Caco-2 (cell line): ENCODE measurements at regions not wholly inside any gene's neighbourhood (a gene's known extent, or its start where the extent isn't known, plus 50 kb on each side); places are given as distances from the start of the nearest gene placed in this dataset.

ENCODE experiments used
- BruUV-seq: library from RNA; stranded (reverse); fragments of 400-500 nt; replicated peaks from 2 replicates; lab custom pipeline; 2021; lab: Mats Ljungman, UMichigan
- CTCF ChIA-PET: fragments of 300-600 bp; sonication (Branson Sonifier 250); formaldehyde crosslinking; loops from one replicate; lab custom pipeline; 2022; ENCODE audit warnings: antibody characterized with exemption; lab: Charles Lee
- POLR2A ChIA-PET: fragments of 300-600 bp; sonication (Branson Sonifier 250); formaldehyde crosslinking; loops from one replicate; lab custom pipeline; 2022; ENCODE audit warnings: antibody characterized with exemption; lab: Charles Lee
- DNase-seq, 2 experiments: peaks; one replicate each; pipeline versions ENCODE4 v3.0.0 to v3.0.0-alpha.2; 2020 to 2022
- H3K27me3 ChIP-seq: replicated peaks from 2 replicates; pipeline ENCODE4 v1.6.0; 2011; ENCODE audit warnings: low read length; ENCODE audit not compliant: control insufficient read depth, insufficient read depth
- H3K36me3 ChIP-seq: 2 replicates; pipeline ENCODE4 v1.5.1; 2011; ENCODE audit warnings: low read length; ENCODE audit not compliant: control insufficient read depth, insufficient read depth
- H3K4me1 ChIP-seq: fragments of 250-450 bp; sonication (Bioruptor Pico); 2 replicates; pipeline ENCODE4 v1.5.1; 2020; ENCODE audit warnings: mild to moderate bottlenecking
- H3K4me3 ChIP-seq: 2 replicates; pipeline ENCODE4 v1.5.1; 2011; ENCODE audit warnings: low read depth, mild to moderate bottlenecking, control low read depth, low read length
- H3K9me3 ChIP-seq: fragments of 250-450 bp; sonication (Bioruptor Pico); 2 replicates; pipeline ENCODE4 v1.5.1; 2020; ENCODE audit warnings: mild to moderate bottlenecking, moderate library complexity
- H3K27ac Mint-ChIP-seq: one replicate; pipeline ENCODE4 v1.8.0; 2022; ENCODE audit warnings: mixed read lengths; ENCODE audit not compliant: unreplicated experiment
- H3K27me3 Mint-ChIP-seq: one replicate; pipeline ENCODE4 v1.8.0; 2022; ENCODE audit warnings: mixed read lengths; ENCODE audit not compliant: insufficient read depth, unreplicated experiment
- H3K36me3 Mint-ChIP-seq: one replicate; pipeline ENCODE4 v1.8.0; 2022; ENCODE audit warnings: mild to moderate bottlenecking, mixed read lengths; ENCODE audit not compliant: insufficient read depth, unreplicated experiment
- H3K4me1 Mint-ChIP-seq: one replicate; pipeline ENCODE4 v1.8.0; 2022; ENCODE audit warnings: low read depth, mixed read lengths; ENCODE audit not compliant: unreplicated experiment
- H3K4me3 Mint-ChIP-seq: one replicate; pipeline ENCODE4 v1.8.0; 2022; ENCODE audit warnings: mild to moderate bottlenecking, moderate library complexity, mixed read lengths; ENCODE audit not compliant: unreplicated experiment
- H3K9me3 Mint-ChIP-seq: one replicate; pipeline ENCODE4 v1.8.0; 2022; ENCODE audit warnings: mixed read lengths; ENCODE audit not compliant: unreplicated experiment
- CTCF ChIP-seq, 2 experiments: fragments of 200-600 bp in 1 of 2; IDR thresholded peaks; 1 replicate in 1 of 2; 2 replicates in 1 of 2; pipeline versions ENCODE4 v1.5.1 to v1.8.0; 2011 to 2022; ENCODE audit warnings: antibody characterized with exemption in 1 of 2, control low read depth in 1 of 2, inconsistent platforms in 1 of 2, low read depth in 1 of 2, low read length in 1 of 2, mild to moderate bottlenecking in 1 of 2, moderate library complexity in 1 of 2; ENCODE audit not compliant: insufficient read depth in 1 of 2, severe bottlenecking in 1 of 2, unreplicated experiment in 1 of 2
- intact Hi-C: fragments of 100-400 bp; cut with micrococcal nuclease; formaldehyde crosslinking; loops from one replicate; pipeline ENCODE4 v1.10.0; 2022; ENCODE audit not compliant: unreplicated experiment

GRCh38 chr5:67515762-67516161 lies 319.2 kb upstream of the CD180 start:
- Mint-ChIP-seq H3K4me1 (no peaks in the 10 kb centered on the region), H3K27ac (no peak overlapping the region), H3K36me3 (no peaks in the 10 kb centered on the region), H3K9me3 (no peaks in the 10 kb centered on the region), H3K4me3 (no peak overlapping the region), H3K27me3 (no peaks in the 10 kb centered on the region)
- Histone ChIP-seq H3K27me3 (no peaks in the 10 kb centered on the region), H3K36me3 (no peaks in the 10 kb centered on the region), H3K4me1 (no peaks in the 10 kb centered on the region), H3K9me3 (no peaks in the 10 kb centered on the region), H3K4me3 (no peak overlapping the region)
- POLR2A ChIA-PET, result no interaction called here
- CTCF ChIA-PET, result no interaction called here
- no peak for TF ChIP-seq CTCF (IDR thresholded peaks at IDR 0.05; ENCODE audit: insufficient read depth in 1 of 2, low read depth in 1 of 2, low read length in 1 of 2, severe bottlenecking in 1 of 2, unreplicated experiment in 1 of 2)
- no peak for DNase-seq
- BruUV-seq, result no TSS peak
- intact Hi-C loops, result no loop called here

GRCh38 chr5:67515020-67515689 lies 318.6 kb upstream of the CD180 start:
- Mint-ChIP-seq H3K9me3 (no peaks in the 10 kb centered on the region), H3K27ac (no peak overlapping the region), H3K4me1 (no peaks in the 10 kb centered on the region), H3K36me3 (no peaks in the 10 kb centered on the region), H3K4me3 (no peak overlapping the region), H3K27me3 (no peaks in the 10 kb centered on the region)
- Histone ChIP-seq H3K27me3 (no peaks in the 10 kb centered on the region), H3K4me3 (no peak overlapping the region), H3K36me3 (no peaks in the 10 kb centered on the region), H3K4me1 (no peaks in the 10 kb centered on the region), H3K9me3 (0 out of 2 replicates have a peak, but pooled peaks cover 3% of the 10 kb centered on the region)
- BruUV-seq, result no TSS peak
- CTCF ChIA-PET, result no interaction called here
- POLR2A ChIA-PET, result no interaction called here
- no peak for DNase-seq
- intact Hi-C loops, result no loop called here
- TF ChIP-seq CTCF (IDR thresholded peaks at IDR 0.05; ENCODE audit: insufficient read depth in 1 of 2, low read depth in 1 of 2, low read length in 1 of 2, severe bottlenecking in 1 of 2, unreplicated experiment in 1 of 2), result no peak

DNA sequence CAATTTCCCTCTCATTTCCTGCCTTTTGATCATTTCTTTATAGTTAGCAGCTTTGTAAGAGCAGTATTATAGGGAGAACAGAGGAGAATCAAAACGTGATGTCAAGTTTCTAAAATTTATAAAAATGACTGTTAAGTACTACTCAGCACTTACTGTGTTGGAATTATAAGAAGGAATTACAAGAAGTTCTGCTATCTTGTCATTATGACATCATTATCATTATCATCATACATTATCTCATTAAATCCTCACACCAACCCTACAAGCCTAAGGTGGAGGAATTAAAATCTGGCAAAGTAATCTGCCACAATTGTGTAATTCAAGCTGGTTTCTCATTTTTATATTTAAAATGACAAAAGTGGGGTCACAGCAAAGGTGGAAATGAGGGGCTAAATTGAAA lies 316.2 kb upstream of the CD180 start:
- Histone ChIP-seq H3K36me3 (no peaks in the 10 kb centered on the region), H3K4me3 (no peak overlapping the region), H3K9me3 (0 out of 2 replicates have a peak, but pooled peaks cover 3% of the 10 kb centered on the region), H3K4me1 (no peaks in the 10 kb centered on the region), H3K27me3 (no peaks in the 10 kb centered on the region)
- CTCF ChIA-PET, result no interaction called here
- BruUV-seq, result no TSS peak
- H3K4me3 Mint-ChIP-seq, result no peak overlapping the region
- no peaks in the 10 kb centered on the region for H3K4me1 Mint-ChIP-seq
- TF ChIP-seq CTCF (IDR thresholded peaks at IDR 0.05; ENCODE audit: insufficient read depth in 1 of 2, low read depth in 1 of 2, low read length in 1 of 2, severe bottlenecking in 1 of 2, unreplicated experiment in 1 of 2), result no peak
- intact Hi-C loops, result no loop called here
- no peaks in the 10 kb centered on the region for H3K9me3 Mint-ChIP-seq
- H3K27ac Mint-ChIP-seq, result no peak overlapping the region
- POLR2A ChIA-PET, result no interaction called here
- no peaks in the 10 kb centered on the region for H3K27me3 Mint-ChIP-seq
- H3K36me3 Mint-ChIP-seq, result no peaks in the 10 kb centered on the region
- DNase-seq, result no peak
